ENCODE measurements at regions not wholly inside any gene's neighbourhood (a gene's known extent, or its start where the extent isn't known, plus 50 kb on each side); places are given as distances from the start of the nearest gene placed in this dataset.

GRCh38 chr1:181175356-181175910 is 86.9 kb downstream of the IER5 start:
- Histone ChIP-seq H3K4me1 (ENCODE audit: insufficient read depth, low read length, poor library complexity, severe bottlenecking) (no peaks in the 10 kb centered on the region), H4K20me1 (ENCODE audit: insufficient read depth, low read length, poor library complexity, severe bottlenecking) (no peaks in the 10 kb centered on the region), H3K4me3 (ENCODE audit: low read length, poor library complexity, severe bottlenecking) (no peak overlapping the region), H3F3A (ENCODE audit: low read depth) (no peaks in the 10 kb centered on the region), H3K4me2 (ENCODE audit: low read depth, low read length, poor library complexity, severe bottlenecking) (no peak overlapping the region), H2AFZ (ENCODE audit: low read length) (no peak overlapping the region), H3K27me3 (ENCODE audit: insufficient read depth, low read length, poor library complexity, severe bottlenecking) (no peaks in the 10 kb centered on the region), H3K9ac (ENCODE audit: low read depth, low read length, poor library complexity, severe bottlenecking) (no peak overlapping the region), H3K36me3 (ENCODE audit: insufficient read depth, low read length) (no peaks in the 10 kb centered on the region), H3K9me3 (ENCODE audit: insufficient read depth, low read depth, low read length) (no peaks in the 10 kb centered on the region), H3K79me2 (ENCODE audit: insufficient read depth, low read length) (no peaks in the 10 kb centered on the region), H3K9me2 (replicated peaks; ENCODE audit: low read depth, low read length) (no peaks in the 10 kb centered on the region)
- no peak for TF ChIP-seq CTCF (conservative IDR thresholded peaks at IDR 0.05; ENCODE audit: low read length)
- no peak for TF ChIP-seq EZH2phosphoT487 (IDR thresholded peaks at IDR 0.05; ENCODE audit: borderline replicate concordance)

- Histone ChIP-seq H3F3A (ENCODE audit: low read depth) (no peaks in the 10 kb centered on the region), H3K4me1 (ENCODE audit: insufficient read depth, low read length, poor library complexity, severe bottlenecking) (no peaks in the 10 kb centered on the region), H3K9ac (ENCODE audit: low read depth, low read length, poor library complexity, severe bottlenecking) (no peak overlapping the region), H3K4me3 (ENCODE audit: low read length, poor library complexity, severe bottlenecking) (no peak overlapping the region), H2AFZ (ENCODE audit: low read length) (no peak overlapping the region), H3K27me3 (ENCODE audit: insufficient read depth, low read length, poor library complexity, severe bottlenecking) (no peaks in the 10 kb centered on the region), H3K9me3 (ENCODE audit: insufficient read depth, low read depth, low read length) (no peaks in the 10 kb centered on the region), H3K9me2 (replicated peaks; ENCODE audit: low read depth, low read length) (no peaks in the 10 kb centered on the region), H3K4me2 (ENCODE audit: low read depth, low read length, poor library complexity, severe bottlenecking) (no peak overlapping the region), H3K79me2 (ENCODE audit: insufficient read depth, low read length) (no peaks in the 10 kb centered on the region), H3K36me3 (ENCODE audit: insufficient read depth, low read length) (no peaks in the 10 kb centered on the region), H4K20me1 (ENCODE audit: insufficient read depth, low read length, poor library complexity, severe bottlenecking) (no peaks in the 10 kb centered on the region)
- TF ChIP-seq EZH2phosphoT487 (IDR thresholded peaks at IDR 0.05; ENCODE audit: borderline replicate concordance) (no peak), CTCF (conservative IDR thresholded peaks at IDR 0.05; ENCODE audit: low read length) (no peak)
These were observed 87.5 kb downstream of the IER5 start for GRCh38 chr1:181175955-181176354.

GRCh38 chr1:181178241-181178879 is 89.9 kb downstream of the IER5 start:
- Histone ChIP-seq H3K4me3 (ENCODE audit: low read length, poor library complexity, severe bottlenecking) (no peak overlapping the region), H3K4me1 (ENCODE audit: insufficient read depth, low read length, poor library complexity, severe bottlenecking) (no peaks in the 10 kb centered on the region), H3K9me3 (ENCODE audit: insufficient read depth, low read depth, low read length) (no peaks in the 10 kb centered on the region), H3K27me3 (ENCODE audit: insufficient read depth, low read length, poor library complexity, severe bottlenecking) (no peaks in the 10 kb centered on the region), H3K36me3 (ENCODE audit: insufficient read depth, low read length) (no peaks in the 10 kb centered on the region), H4K20me1 (ENCODE audit: insufficient read depth, low read length, poor library complexity, severe bottlenecking) (no peaks in the 10 kb centered on the region), H2AFZ (ENCODE audit: low read length) (no peak overlapping the region), H3K79me2 (ENCODE audit: insufficient read depth, low read length) (no peaks in the 10 kb centered on the region), H3F3A (ENCODE audit: low read depth) (no peaks in the 10 kb centered on the region), H3K9me2 (replicated peaks; ENCODE audit: low read depth, low read length) (no peaks in the 10 kb centered on the region), H3K9ac (ENCODE audit: low read depth, low read length, poor library complexity, severe bottlenecking) (no peak overlapping the region), H3K4me2 (ENCODE audit: low read depth, low read length, poor library complexity, severe bottlenecking) (no peak overlapping the region)
- TF ChIP-seq EZH2phosphoT487 (IDR thresholded peaks at IDR 0.05; ENCODE audit: borderline replicate concordance), result no peak
- no peak for TF ChIP-seq CTCF (conservative IDR thresholded peaks at IDR 0.05; ENCODE audit: low read length)

Measured in Loucy (cell line).